ENCODE measurements at regions not wholly inside any gene's neighbourhood (a gene's known extent, or its start where the extent isn't known, plus 50 kb on each side); places are given as distances from the start of the nearest gene placed in this dataset.

DNA sequence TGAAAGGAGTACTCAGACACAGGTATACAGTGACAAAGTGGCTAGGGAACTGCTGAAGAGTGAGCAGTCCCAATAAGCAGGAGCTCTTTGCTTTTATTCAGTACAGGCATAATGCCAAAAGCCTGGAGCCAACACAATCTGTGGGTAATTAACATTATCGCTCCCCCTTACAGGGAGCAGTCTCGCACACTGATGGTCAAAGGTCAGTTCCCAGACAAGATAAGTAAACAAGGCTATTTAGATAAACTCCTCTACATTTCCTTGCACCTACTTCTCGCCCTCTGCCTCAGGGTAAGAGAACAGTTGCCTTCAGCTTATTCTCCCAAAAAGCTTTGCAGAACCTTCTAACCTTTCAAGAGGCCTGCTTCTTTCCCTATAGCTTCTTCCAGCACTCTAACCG is 73.9 kb upstream of the TAF9B start:
- DNase-seq (ENCODE audit: low read depth) = no peak
- TF ChIP-seq, protein P1, sequence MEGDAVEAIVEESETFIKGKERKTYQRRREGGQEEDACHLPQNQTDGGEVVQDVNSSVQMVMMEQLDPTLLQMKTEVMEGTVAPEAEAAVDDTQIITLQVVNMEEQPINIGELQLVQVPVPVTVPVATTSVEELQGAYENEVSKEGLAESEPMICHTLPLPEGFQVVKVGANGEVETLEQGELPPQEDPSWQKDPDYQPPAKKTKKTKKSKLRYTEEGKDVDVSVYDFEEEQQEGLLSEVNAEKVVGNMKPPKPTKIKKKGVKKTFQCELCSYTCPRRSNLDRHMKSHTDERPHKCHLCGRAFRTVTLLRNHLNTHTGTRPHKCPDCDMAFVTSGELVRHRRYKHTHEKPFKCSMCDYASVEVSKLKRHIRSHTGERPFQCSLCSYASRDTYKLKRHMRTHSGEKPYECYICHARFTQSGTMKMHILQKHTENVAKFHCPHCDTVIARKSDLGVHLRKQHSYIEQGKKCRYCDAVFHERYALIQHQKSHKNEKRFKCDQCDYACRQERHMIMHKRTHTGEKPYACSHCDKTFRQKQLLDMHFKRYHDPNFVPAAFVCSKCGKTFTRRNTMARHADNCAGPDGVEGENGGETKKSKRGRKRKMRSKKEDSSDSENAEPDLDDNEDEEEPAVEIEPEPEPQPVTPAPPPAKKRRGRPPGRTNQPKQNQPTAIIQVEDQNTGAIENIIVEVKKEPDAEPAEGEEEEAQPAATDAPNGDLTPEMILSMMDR (IDR thresholded peaks at IDR 0.05; ENCODE audit: low read length, missing control alignments) = no peak
- no peak overlapping the region for H3K4me3 ChIP-seq (replicated peaks; ENCODE audit: low read depth, low read length)

DNA sequence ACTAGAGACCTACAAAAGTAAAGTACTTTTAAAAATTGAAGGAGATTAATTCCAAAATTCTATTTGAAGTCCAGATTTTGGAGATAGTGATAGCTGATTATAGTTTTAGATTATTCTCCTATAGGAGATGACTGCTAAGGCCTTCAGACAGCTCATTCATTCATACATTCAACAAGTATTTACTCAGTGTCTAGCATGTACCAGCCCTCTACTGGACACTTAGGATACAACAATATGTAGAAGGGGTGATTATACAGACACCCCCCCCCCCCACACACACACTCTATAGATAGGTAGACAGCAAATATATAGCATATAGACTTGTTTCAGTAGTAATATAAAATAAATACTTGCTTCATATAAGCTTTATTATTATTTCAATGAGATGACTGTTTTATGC is 60.4 kb upstream of the TAF9B start:
- no peak overlapping the region for H3K4me3 ChIP-seq (replicated peaks; ENCODE audit: low read depth, low read length)
- TF ChIP-seq, protein P1 (IDR thresholded peaks at IDR 0.05; ENCODE audit: low read length, missing control alignments) = peak; percentile 35
- DNase-seq (ENCODE audit: low read depth) = peak; percentile 31
